Thyroid gland (tissue), 4 donors: ENCODE measurements at regions not wholly inside any gene's neighbourhood (a gene's known extent, or its start where the extent isn't known, plus 50 kb on each side); places are given as distances from the start of the nearest gene placed in this dataset.

Experiments used
- DNase-seq, 2 donors: peaks; one replicate each; pipeline ENCODE4 v3.0.0-alpha.2; 2019
- H3K27ac ChIP-seq, 3 donors: fragments of 200-600 bp; sonication (generic); 1 replicate in 2 of 3; 2 replicates in 1 of 3; pipeline ENCODE4 v1.5.1; 2016 to 2019; ENCODE audit warnings: mild to moderate bottlenecking in 1 of 3, moderate library complexity in 1 of 3
- H3K27me3 ChIP-seq: fragments of 200-600 bp; sonication (generic); one replicate; pipeline ENCODE4 v1.5.1; 2019
- H3K36me3 ChIP-seq, 2 donors: fragments of 200-600 bp; sonication (generic); one replicate each; pipeline ENCODE4 v1.5.1; 2016 to 2019
- H3K4me1 ChIP-seq, 2 donors: fragments of 200-600 bp; sonication (generic); one replicate each; pipeline ENCODE4 v1.5.1; 2017 to 2019
- H3K4me3 ChIP-seq, 3 donors: fragments of 200-600 bp; sonication (generic); replicated peaks in 1 of 3; 1 replicate in 2 of 3; 2 replicates in 1 of 3; pipeline ENCODE4 v1.5.1; 2016; ENCODE audit warnings: mild to moderate bottlenecking in 1 of 3
- H3K9me3 ChIP-seq: fragments of 200-600 bp; sonication (generic); one replicate; pipeline ENCODE4 v1.5.1; 2017
- CTCF ChIP-seq, 6 experiments: fragments of 200-600 bp in 3 of 6; fragments of 450-650 bp in 3 of 6; sonication (generic) in 3 of 6; IDR thresholded peaks; one replicate each; pipeline ENCODE4 v1.5.1; 2016 to 2019; ENCODE audit warnings: antibody characterized with exemption in 6 of 6, mild to moderate bottlenecking in 2 of 6, inconsistent platforms in 1 of 6, moderate library complexity in 1 of 6
- POLR2A ChIP-seq, 2 donors: fragments of 450-650 bp; IDR thresholded peaks; one replicate each; pipeline ENCODE4 v1.6.1; 2017; ENCODE audit warnings: antibody characterized with exemption in 2 of 2, mild to moderate bottlenecking in 2 of 2, moderate library complexity in 1 of 2
- WGBS, 2 donors: methylation state at CpG; one replicate each; pipeline ENCODE4 v1.1.5; 2017; 5-methylcytosine and 5-hydroxymethylcytosine counted together
- intact Hi-C: fragments of 100-400 bp; cut with DNase I; formaldehyde crosslinking; loops from one replicate; pipeline ENCODE4 v1.15.1; 2023

GRCh38 chr10:84994722-84995121 is 666.3 kb downstream of the CCSER2 start:
- H3K9me3 ChIP-seq: no peaks in the 10 kb centered on the region
- no peaks in the 10 kb centered on the region for H3K27me3 ChIP-seq
- WGBS, 2 donors: 89 to 90% methylated on average over 1 of the region's 1 CpG
- peaks cover 0 to 5% of the 10 kb centered on the region in 2 donors for H3K4me1 ChIP-seq
- no peak overlapping the region for H3K4me3 ChIP-seq
- no peak for TF ChIP-seq CTCF (IDR thresholded peaks at IDR 0.05)
- TF ChIP-seq POLR2A (IDR thresholded peaks at IDR 0.05): no peak
- intact Hi-C loops: no loop called here
- H3K27ac ChIP-seq: no peak overlapping the region
- no peaks in the 10 kb centered on the region for H3K36me3 ChIP-seq
- no peak for DNase-seq

- Histone ChIP-seq H3K4me1 (no peaks in the 10 kb centered on the region), H3K4me3 (no peak overlapping the region), H3K9me3 (no peaks in the 10 kb centered on the region), H3K36me3 (no peaks in the 10 kb centered on the region), H3K27ac (no peak overlapping the region), H3K27me3 (no peaks in the 10 kb centered on the region)
- 89 to 92% methylated on average over 3 of the region's 3 CpGs for WGBS, 2 donors
- intact Hi-C loops: no loop called here
- no peak for DNase-seq
- no peak for TF ChIP-seq POLR2A (IDR thresholded peaks at IDR 0.05)
- no peak for TF ChIP-seq CTCF (IDR thresholded peaks at IDR 0.05)
Measured at GRCh38 chr10:84996580-84996979, 668.2 kb downstream of the CCSER2 start.

- Histone ChIP-seq H3K4me1 (no peaks in the 10 kb centered on the region), H3K27ac (no peak overlapping the region), H3K36me3 (no peaks in the 10 kb centered on the region), H3K4me3 (no peak overlapping the region), H3K27me3 (no peaks in the 10 kb centered on the region), H3K9me3 (no peaks in the 10 kb centered on the region)
- intact Hi-C loops: no loop called here
- WGBS, 2 donors: 87 to 88% methylated on average over 2 of the region's 2 CpGs
- no peak for DNase-seq
- TF ChIP-seq POLR2A (IDR thresholded peaks at IDR 0.05) (no peak), CTCF (IDR thresholded peaks at IDR 0.05) (no peak)
Measured at GRCh38 chr10:84997870-84998269, 669.5 kb downstream of the CCSER2 start.

GRCh38 chr10:84999929-85000328 is 671.5 kb downstream of the CCSER2 start:
- Histone ChIP-seq H3K27ac (no peak overlapping the region), H3K27me3 (no peaks in the 10 kb centered on the region), H3K4me1 (no peaks in the 10 kb centered on the region), H3K4me3 (no peak overlapping the region), H3K9me3 (no peaks in the 10 kb centered on the region), H3K36me3 (no peaks in the 10 kb centered on the region)
- TF ChIP-seq POLR2A (IDR thresholded peaks at IDR 0.05): no peak
- no peak for TF ChIP-seq CTCF (IDR thresholded peaks at IDR 0.05)
- DNase-seq: no peak
- 86 to 89% methylated on average over 4 of the region's 4 CpGs for WGBS, 2 donors
- intact Hi-C loops: no loop called here

GRCh38 chr10:85003083-85003482 is 674.7 kb downstream of the CCSER2 start:
- intact Hi-C loops: no loop called here
- Histone ChIP-seq H3K27me3 (no peaks in the 10 kb centered on the region), H3K27ac (no peak overlapping the region), H3K36me3 (no peaks in the 10 kb centered on the region), H3K9me3 (no peaks in the 10 kb centered on the region), H3K4me3 (no peak overlapping the region), H3K4me1 (peaks cover 2 to 4% of the 10 kb centered on the region in 2 donors)
- 67 to 82% methylated on average over 1 of the region's 1 CpG for WGBS, 2 donors
- no peak for DNase-seq
- TF ChIP-seq POLR2A (IDR thresholded peaks at IDR 0.05) (no peak), CTCF (IDR thresholded peaks at IDR 0.05) (no peak)
